NCI-H2107 (cell line): ENCODE measurements at regions not wholly inside any gene's neighbourhood (a gene's known extent, or its start where the extent isn't known, plus 50 kb on each side); places are given as distances from the start of the nearest gene placed in this dataset.

Source experiments
- DNase-seq: peaks from one replicate; lab custom pipeline; 2025; lab: John Stamatoyannopoulos, UW

DNA sequence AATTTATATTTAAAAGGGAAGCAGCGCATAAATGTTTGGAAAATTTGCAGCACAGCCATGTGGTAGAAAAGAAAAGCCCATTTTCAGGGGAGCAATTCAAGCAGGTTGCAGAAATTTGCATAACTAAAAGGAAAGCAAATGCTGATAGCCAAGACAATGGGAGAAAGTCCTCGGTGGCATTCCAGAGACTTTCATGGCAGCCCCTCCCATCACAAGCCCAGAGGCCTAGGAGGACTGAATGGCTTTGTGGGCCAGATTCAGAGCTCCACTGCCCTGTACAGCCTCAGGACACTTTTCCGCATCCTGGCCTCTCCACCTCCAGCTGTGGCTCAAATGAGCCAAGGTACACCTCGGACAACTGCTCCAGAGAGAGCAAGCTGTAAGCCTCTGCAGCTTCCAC, 462.9 kb downstream of the CDK5RAP2 start:
- DNase-seq, result no peak

DNA sequence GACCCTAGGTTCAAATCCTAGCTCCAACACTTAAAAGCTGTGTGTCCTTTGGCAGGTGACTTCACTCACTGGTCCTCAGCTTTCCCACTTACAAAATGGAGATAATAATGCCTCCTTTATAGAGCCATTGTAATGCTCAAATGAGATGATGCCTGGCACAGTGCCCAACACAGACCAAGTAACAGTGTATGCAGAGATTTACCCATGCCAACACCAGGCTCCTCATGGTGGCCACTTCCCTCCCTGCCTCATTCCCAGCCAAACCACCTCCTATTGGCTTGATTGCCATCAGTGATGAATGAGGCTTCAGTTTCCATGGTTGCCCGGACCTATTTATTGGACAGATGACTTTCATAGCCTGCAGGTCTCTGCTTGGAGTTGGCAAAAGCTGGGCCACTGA, 469.4 kb downstream of the CDK5RAP2 start:
- DNase-seq, result no peak

DNA sequence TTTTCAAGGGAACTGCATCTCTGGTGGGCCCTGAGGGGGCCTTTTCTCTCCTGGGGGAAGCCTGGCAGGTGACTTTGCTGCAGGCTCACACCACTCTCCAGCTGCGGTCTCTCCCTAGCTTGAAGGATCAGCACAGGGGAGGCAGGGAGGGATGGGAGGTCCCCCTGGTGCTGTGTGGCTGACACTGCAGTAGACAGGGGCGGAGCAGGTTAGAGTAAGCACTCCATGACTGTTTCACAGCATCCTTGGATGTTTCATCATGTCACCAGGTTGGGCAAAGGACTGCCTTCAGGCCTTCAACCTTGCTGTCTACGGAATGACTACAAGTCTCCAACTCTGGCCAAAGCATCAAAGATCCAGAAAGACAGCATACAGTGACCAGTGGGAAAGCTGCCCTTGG, 470.7 kb downstream of the CDK5RAP2 start:
- no peak for DNase-seq

DNA sequence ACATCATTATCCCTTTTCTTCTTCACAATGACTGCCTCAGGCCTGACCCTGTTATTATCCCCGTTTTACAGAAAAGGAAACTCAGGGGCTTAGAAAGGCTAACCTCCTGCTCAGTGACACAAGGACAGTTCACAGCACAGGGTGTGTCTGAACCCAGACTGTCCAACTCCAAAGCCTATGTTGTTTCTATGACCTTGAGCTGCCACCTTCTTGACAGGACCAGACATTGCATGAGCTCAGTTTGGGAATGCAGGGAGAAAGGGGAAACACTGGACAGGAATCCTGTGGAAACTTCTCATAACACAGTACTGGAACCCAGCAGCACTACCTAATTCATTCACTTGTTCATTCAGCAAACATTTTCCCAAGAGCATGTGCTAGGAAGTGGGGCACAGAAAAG, 472.8 kb downstream of the CDK5RAP2 start:
- DNase-seq, result no peak

DNA sequence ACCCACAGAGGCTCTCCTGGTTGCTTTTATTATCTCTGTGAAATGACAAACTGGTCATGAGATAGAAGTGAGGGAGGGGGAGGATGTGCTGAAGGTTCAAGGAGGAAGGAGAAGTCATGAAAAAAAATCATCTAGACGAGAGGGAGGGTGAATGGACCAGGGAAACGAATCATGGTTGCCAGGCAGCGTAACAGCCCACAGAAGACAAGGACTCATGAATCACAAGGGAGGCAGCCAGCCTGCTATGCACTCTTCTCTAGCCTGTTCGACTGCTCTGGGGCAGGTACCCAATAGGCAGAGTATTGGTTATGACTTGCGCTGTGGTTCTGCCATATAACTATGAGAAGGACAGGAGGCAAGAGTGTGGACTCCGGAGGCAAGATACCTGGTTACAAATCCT, 475.2 kb downstream of the CDK5RAP2 start:
- no peak for DNase-seq

DNA sequence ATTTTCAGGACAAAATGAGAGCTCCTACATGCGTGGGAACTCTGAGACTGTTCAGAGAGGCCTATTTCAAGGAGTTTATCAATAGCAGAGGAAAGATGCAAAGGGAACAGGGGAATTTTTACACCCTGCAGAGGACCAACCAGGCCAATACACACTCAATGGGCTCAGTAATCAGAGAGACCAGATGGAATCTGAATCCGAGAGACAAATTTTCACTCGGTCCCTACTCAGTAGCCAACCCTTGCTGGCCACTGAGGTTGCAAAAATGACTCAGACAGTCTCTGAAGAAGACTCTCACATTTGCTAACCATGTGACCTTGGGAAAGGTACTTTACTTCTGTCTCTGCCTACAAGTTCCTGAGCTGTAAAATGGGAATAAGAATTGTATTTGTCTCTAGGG, 479.4 kb downstream of the CDK5RAP2 start:
- DNase-seq, result no peak

DNA sequence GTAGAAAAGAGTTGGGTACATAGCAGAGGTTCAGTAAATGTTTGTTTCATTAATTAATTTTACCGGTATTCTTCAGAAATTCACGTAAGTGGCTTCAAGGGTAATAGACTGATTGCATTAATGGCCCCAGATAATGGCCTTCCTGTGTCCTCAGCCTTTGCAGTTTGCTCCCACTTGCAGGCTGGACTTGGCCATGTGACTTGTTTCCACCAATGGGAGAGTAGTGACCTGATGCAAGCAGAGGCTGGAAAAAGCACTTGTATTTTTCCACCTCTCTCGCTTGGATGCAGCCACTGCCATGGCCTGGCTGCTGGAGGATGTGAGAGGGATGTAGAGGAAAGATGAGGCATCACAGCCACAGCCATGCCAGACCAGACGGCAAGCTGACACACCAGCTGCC, 480.9 kb downstream of the CDK5RAP2 start:
- no peak for DNase-seq

DNA sequence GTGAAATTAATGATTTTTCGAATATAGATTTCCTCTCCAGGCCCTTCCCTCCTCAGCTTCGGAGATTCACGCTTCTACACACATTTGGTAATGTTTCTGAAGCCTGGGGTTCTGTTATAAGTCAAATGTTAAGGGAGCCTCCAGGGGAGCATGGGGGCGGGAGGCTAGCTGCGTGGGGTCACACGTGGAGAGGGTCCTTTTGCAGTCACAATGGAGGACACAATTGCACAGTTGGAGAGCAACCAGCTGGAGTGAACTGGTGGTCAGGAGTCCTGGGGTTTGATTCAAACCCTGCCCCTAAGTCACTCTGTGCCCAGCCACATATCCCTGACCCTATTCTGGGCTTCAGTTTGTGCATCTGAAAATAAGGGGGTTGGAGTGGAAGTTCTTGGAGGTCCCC, 481.4 kb downstream of the CDK5RAP2 start:
- no peak for DNase-seq

DNA sequence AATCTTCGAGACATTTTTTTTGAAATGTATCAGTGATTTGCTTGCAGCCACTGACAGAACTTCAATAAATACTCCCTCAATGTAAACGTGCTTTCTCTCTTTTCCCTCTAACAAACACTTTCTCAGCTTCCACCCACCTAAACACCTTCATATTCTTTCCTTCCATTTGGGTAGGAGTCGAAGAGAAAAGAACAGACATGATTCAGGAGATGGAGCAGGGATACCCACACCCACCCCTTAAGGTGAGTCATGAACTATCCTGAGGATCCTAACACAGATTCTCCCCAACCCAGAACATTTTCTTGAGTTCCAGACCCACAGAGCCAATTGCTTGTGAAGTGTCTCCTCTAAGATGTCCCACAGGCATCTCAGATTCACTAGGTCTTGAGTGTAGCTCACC, 488.8 kb downstream of the CDK5RAP2 start:
- DNase-seq, result no peak

DNA sequence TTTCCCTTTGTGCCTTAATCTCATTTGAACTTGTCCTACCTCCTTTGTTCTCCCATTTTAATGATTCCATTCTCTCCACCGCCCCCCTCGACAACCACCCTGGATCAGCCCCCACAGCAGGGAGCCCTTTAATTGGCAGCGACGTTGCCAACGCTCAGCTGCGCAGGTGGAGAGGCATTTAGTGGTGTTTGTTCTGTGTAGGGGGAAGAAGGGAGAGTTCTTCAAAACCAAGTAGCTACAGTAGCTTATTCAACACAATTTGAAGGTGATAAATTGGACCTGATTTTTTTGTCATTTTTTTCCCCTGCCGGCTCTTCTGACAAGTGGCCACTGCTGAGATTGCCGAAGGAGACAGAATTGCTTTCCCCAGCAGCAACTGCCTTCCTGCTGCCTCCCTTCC, 499.1 kb downstream of the CDK5RAP2 start:
- DNase-seq, result peak; percentile 19

DNA sequence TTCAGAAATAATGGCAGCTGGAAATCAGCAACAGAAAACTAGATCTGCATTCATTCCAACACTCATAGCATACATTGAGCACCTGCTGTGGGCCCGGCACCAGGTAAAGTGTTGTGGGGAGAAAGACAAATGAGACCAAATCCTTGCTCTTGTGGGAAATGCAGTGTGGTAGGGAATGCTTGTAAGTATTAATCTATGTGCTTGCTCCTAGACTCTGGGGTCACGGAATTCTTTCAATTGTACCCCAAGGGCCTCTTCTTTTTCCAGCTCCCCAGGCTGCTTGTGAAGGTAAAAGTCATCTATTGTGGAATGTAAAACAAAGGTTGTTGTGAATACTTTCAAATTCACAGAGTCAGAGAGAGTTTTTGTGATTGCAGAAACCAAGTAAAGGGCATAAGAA, 501.9 kb downstream of the CDK5RAP2 start:
- no peak for DNase-seq

DNA sequence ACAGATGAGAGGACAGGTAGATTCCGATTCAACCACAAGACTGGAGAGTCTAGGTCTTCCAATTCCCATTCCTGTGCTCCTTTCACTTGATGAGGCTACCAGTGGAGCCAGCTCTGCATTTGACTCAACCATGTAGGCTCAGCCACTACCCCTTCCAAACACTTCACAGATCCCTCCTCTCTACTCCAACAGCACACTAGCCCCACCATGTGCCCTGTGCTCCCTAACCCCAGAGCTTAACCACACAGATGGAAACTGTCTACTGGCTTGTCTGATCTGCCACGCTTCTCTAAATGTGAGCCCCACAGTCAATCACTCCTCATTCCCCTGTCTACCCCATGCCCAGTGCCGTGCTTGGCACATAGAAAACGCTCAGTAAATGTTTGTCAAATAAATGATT, 508.2 kb downstream of the CDK5RAP2 start:
- no peak for DNase-seq

DNA sequence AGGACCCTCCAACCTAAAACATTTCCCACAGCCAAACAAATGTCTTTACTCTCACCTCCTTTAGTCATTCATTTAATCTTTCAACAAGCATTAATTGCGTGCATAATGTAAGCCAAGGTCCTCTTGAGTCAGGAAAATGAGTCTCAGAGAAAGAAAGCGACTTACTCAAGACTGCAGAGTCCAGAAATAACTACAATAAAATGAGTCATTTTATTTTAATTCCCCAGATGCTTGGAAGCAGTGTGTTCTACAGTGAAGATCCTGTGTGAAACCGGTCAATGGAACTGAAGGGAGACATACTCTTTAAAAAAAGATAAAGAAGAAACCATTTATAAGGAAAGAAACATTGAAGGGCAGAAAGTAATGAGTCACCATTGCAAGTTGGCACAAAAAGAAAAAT, 513.7 kb downstream of the CDK5RAP2 start:
- no peak for DNase-seq

DNA sequence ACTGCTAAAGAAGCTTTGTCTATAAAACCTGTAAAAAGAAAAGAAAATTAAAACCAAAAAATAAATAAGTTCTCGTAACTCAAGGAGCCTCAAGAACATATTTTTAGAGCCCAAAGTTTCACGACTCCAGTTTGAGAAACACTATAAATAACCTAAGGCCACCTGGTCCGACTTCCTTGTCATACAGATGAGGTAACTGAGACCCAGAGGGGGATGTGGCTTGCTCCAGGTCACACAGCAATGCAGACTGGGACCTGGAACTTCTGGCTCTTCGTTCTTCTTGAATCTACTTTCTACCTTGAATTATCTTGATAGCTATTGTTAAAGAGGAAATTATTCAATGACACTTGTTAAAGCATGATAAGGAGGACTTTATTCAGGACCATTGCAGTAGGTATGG, 514.8 kb downstream of the CDK5RAP2 start:
- DNase-seq, result no peak

DNA sequence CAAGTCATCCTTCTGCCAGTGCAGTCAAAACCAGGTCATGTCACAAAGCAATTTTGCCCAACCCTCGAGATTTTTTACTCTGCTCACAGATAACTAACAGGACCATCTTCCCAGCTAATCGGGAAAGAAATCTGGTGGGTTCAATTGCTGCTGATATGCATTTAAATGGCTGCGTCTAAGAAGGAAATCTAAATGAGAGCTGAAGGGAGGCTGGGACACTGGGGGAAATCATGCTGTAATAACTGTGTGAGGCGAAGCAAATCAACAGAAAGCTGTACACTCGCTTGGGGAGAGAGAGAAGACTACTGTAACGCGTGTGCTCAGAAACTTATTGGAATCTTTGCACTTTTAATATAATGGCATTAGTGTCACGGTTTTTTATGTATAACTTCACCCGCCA, 535.0 kb downstream of the CDK5RAP2 start:
- no peak for DNase-seq

DNA sequence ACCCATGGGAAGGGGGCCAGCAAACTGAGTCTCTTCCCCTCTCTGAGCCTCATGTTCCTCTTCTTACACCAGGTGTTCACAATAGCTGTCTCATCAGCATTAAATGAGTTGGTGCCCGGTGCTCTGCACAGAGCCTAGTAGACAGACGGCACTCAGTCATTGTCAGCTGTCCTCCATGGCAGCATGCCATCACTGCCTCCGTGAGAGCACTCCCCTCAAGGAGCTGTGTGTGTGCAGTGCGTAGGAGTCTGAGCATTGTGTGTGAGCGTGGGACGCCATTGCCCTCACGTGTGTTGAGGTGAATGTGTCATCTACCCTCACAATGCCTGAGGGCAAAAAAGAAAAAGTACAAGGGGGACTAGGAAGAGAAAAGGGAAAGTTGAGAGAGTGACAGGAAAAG, 536.5 kb downstream of the CDK5RAP2 start:
- no peak for DNase-seq

DNA sequence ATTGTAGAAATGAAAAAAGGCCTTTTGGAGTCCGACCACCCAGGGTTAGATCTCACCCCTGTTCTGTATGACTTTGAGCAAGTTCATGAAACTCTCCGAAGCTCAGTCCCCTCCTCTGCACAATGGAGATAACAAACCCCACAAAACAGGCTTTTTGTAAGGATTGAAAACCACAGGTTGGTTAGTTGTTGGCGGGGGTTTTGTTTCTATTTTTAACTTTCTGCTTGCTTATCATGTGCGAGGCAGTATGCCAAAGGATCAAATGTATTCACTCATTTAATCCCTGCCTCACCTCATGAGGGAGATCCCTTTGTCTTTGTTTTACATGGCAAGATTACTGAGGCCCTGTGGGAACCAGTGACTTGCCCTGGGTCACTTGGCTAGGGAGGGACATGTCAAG, 539.1 kb downstream of the CDK5RAP2 start:
- no peak for DNase-seq

DNA sequence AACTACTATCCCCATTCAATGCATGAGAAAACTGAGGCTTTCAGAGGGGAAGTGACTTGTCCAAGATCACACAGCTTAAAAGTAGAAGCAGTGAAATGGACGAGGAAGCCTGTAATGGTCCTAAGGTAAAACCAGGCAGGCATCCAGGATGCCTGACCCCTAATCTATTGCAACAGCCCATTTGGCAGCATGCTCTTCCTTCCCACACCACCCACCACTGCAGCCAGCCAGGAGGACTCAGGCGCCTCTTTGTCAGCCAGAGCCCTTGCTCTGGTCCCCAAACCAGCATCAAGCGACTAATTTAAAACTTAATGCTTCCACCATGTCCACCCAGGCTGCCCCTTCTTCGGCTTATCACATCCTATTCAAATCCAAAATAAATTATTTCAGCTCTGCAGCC, 541.6 kb downstream of the CDK5RAP2 start:
- DNase-seq, result no peak

DNA sequence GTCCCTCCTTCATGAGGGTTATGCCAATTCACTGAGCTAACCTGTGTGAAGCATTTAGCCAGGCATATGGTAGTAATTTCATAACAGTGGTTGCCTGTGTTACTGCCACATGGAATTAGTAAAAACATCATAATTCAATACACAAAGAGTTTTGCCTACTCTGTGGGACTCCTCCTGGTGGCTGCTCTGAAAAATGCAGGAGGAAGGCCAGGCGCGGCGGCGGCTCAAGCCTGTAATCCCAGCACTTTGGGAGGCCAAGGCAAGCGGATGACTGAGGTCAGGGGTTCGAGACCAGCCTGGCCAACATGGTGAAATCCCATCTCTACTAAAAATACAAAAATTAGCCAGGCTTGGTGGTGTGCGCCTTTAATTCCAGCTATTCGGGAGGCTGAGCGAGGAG, 547.3 kb downstream of the CDK5RAP2 start:
- no peak for DNase-seq

DNA sequence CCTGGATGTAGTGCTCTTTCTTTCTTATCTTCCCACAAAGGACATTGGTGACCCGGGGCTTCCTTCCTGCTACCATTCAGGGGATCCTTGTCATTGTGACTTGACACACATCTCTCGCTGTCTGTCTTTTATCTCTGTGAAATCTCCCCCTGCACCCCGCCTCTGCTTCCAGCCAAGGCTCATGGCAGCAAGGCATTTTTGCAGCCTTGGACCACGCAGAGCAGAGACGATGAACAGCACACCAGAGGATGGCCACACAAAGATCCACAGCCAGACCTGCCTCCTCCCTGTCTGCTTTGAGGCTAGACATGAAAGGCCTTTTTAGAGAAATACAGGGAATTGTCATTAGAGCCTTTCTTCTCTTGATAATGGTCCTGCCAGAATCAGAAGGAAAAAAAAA, 549.1 kb downstream of the CDK5RAP2 start:
- DNase-seq, result no peak

DNA sequence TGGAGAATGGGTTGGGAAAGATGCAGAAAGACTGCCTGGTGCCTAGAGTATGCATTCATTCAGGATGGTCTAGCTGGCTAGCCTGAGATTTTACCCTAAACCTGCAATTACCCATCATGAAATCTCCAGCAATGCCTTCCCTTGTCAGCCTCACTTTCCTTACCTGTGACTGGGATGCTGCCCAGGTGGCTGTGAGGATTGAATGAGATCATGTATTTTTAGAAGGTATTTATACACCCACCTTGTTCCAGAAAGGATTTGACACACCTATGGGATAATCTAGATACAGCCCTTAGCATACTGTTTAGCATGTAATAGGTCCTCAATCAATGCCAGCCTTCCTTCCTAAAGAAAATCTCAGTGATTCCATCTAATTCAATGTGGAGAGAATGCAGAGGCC, 561.4 kb downstream of the CDK5RAP2 start:
- DNase-seq, result no peak

DNA sequence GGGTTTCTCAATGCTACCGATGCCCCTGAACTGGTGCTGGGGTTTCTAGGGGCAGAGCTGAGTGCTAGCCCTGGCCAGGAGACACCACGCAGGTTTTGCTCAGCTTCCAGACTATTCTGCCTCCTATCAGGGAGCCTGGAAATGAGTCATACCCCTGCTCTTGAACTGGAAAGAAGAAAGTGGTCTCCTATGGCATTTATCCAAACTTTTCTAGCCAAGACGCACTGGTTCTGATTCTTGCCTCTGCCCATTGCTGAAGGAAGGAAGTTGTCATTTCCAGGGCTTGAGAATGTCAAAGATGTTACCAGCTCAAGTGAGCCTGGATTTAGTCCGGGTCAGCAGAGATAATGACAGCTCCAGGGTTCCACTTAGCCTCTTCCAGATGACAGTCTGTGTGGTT, 561.9 kb downstream of the CDK5RAP2 start:
- DNase-seq, result no peak

DNA sequence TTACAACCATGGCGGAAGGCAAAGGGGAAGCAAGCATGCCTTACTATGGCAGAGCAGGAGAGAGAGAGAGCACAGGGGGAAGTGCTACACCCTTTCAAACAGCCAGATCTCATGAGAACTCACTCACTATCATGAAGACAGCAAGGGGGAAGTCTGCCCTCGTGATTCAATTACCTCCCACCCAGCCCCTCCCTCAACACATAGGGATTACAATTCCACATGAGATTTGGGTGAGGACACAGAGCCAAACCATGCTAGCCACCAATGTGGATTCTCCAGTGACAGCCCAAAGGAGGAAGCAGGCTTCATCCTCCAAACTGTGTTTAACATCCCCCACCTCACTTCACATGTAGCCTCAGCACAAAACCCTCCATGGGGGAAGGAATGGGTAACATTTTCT, 563.7 kb downstream of the CDK5RAP2 start:
- DNase-seq, result no peak

DNA sequence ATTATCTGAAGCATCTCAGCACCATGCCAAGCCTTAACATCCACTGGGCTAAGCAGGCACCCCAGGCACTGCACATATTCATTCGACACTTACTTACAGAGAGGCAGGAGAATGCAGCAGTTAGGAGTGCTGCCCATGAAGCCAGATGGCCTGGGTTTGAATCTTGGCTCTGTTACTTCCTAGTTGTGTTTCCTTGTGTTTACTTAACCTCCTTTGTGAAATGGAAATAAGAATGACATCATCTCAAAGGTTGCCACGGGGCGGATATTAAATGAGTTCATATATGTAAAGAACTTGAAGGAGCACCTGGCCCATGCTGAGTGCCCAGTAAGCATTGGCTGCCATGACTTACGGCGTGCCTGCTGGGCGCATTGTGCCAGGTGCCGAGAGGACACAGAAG, 565.2 kb downstream of the CDK5RAP2 start:
- DNase-seq, result no peak

DNA sequence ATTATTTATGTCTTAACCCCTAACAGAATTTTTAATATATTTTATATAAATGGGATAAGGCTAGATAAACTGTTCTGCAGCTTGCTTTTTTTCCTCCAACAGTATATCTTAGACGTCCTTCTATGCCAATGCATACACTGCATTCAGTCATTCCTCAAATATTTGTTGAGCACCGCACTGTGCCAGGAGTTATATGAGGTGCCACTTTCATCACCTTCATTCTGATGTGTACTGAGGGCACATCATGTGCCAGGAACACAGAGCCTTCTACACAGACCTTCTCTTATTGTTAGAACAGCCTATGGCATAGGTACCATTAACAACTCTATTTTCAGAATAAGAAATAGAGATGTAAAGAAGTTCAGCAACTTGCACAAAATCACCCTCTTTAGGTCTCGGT, 570.1 kb downstream of the CDK5RAP2 start:
- DNase-seq, result no peak
